Endothelial cell of umbilical vein (primary cell): ENCODE measurements at regions not wholly inside any gene's neighbourhood (a gene's known extent, or its start where the extent isn't known, plus 50 kb on each side); places are given as distances from the start of the nearest gene placed in this dataset.

ENCODE experiments used
- BruUV-seq: library from RNA; stranded (reverse); fragments of 400-500 nt; replicated peaks from 2 replicates; lab custom pipeline; 2021; lab: Mats Ljungman, UMichigan
- CTCF ChIA-PET: fragments of 300-600, 350-600 bp; sonication (Branson Sonifier 250); formaldehyde crosslinking; loops from one replicate; lab custom pipeline; 2021; ENCODE audit warnings: antibody characterized with exemption, inconsistent platforms; lab: Charles Lee
- POLR2A ChIA-PET: fragments of 300-600, 350-600 bp; sonication (Branson Sonifier 250); formaldehyde crosslinking; loops from one replicate; lab custom pipeline; 2021; ENCODE audit warnings: antibody characterized with exemption, inconsistent platforms; lab: Charles Lee
- DNase-seq: peaks from one replicate; pipeline ENCODE4 v3.0.0-alpha.2; 2011; ENCODE audit warnings: low read depth, low spot score
- FAIRE-seq: peaks from 2 replicates; lab custom pipeline; 2011; peaks lifted over from hg19 to GRCh38; lab: Jason Lieb, UNC
- H2AFZ ChIP-seq: 2 replicates; pipeline ENCODE4 v1.6.0; 2012; ENCODE audit warnings: low read depth, low read length, control low read depth, inconsistent platforms
- H3K27ac ChIP-seq: 2 replicates; pipeline ENCODE4 v1.5.1; 2011; ENCODE audit warnings: low read depth, mild to moderate bottlenecking, control low read depth, low read length, moderate library complexity; ENCODE audit not compliant: insufficient read depth
- H3K27me3 ChIP-seq, 2 experiments: 2 replicates each; pipeline versions ENCODE4 v1.6.0 to v1.6.1; 2011; ENCODE audit warnings: low read length in 2 of 2, mixed read lengths in 1 of 2; ENCODE audit not compliant: control insufficient read depth in 2 of 2, insufficient read depth in 2 of 2
- H3K36me3 ChIP-seq, 2 experiments: 2 replicates in 1 of 2; 3 replicates in 1 of 2; pipeline ENCODE4 v1.5.1; 2011; ENCODE audit warnings: low read length in 2 of 2, mild to moderate bottlenecking in 1 of 2, moderate library complexity in 1 of 2; ENCODE audit not compliant: control insufficient read depth in 2 of 2, insufficient read depth in 2 of 2; ENCODE audit errors: extremely low read depth in 1 of 2
- H3K4me1 ChIP-seq: 3 replicates; pipeline ENCODE4 v1.5.1; 2011; ENCODE audit warnings: mild to moderate bottlenecking, low read length; ENCODE audit not compliant: control insufficient read depth, insufficient read depth; ENCODE audit errors: extremely low read depth
- H3K4me2 ChIP-seq: 2 replicates; pipeline ENCODE4 v1.6.1; 2011; ENCODE audit warnings: low read length, control low read depth, mixed read lengths; ENCODE audit not compliant: insufficient read depth
- H3K4me3 ChIP-seq, 3 experiments: fragments of 200-600 bp in 1 of 3; sonication (generic), shearing (Covaris generic) in 1 of 3; replicated peaks in 1 of 3; 2 replicates each; pipeline ENCODE4 v1.5.1; 2011 to 2016; ENCODE audit warnings: control low read depth in 3 of 3, low read length in 3 of 3, mild to moderate bottlenecking in 2 of 3, inconsistent platforms in 1 of 3, low read depth in 1 of 3, moderate library complexity in 1 of 3; ENCODE audit not compliant: insufficient read depth in 1 of 3
- H3K79me2 ChIP-seq: 2 replicates; pipeline ENCODE4 v1.6.0; 2012; ENCODE audit warnings: low read length, inconsistent platforms; ENCODE audit not compliant: control insufficient read depth, insufficient read depth
- H3K9ac ChIP-seq: replicated peaks from 2 replicates; pipeline ENCODE3; 2011; ENCODE audit warnings: low read length, control low read depth; ENCODE audit not compliant: insufficient read depth; ENCODE audit errors: extremely low read depth
- H3K9me1 ChIP-seq: replicated peaks from 3 replicates; pipeline ENCODE4 v1.6.0; 2011; ENCODE audit warnings: mild to moderate bottlenecking, low read length; ENCODE audit not compliant: control insufficient read depth, insufficient read depth; ENCODE audit errors: extremely low read depth
- H3K9me3 ChIP-seq: replicated peaks from 2 replicates; pipeline ENCODE4 v1.5.1; 2012; ENCODE audit warnings: low read length, inconsistent platforms; ENCODE audit not compliant: control insufficient read depth, insufficient read depth
- H4K20me1 ChIP-seq: replicated peaks from 2 replicates; pipeline ENCODE3; 2011; ENCODE audit warnings: mild to moderate bottlenecking, low read length; ENCODE audit not compliant: control insufficient read depth, insufficient read depth; ENCODE audit errors: extremely low read depth
- CTCF ChIP-seq, 2 donors: IDR thresholded peaks; 1 replicate in 1 of 2; 2 replicates in 1 of 2; pipeline ENCODE4 v1.5.1; 2011; ENCODE audit warnings: low read length in 2 of 2, mild to moderate bottlenecking in 2 of 2, moderate library complexity in 2 of 2, control low read depth in 1 of 2, inconsistent platforms in 1 of 2, low read depth in 1 of 2; ENCODE audit not compliant: insufficient read depth in 1 of 2; ENCODE audit errors: extremely low read depth in 1 of 2
- EZH2 ChIP-seq: IDR thresholded peaks from 2 replicates; pipeline ENCODE4 v1.6.1; 2012; ENCODE audit warnings: borderline replicate concordance, low read depth, mild to moderate bottlenecking, moderate library complexity, low read length, inconsistent platforms; ENCODE audit not compliant: severe bottlenecking
- FOS ChIP-seq: IDR thresholded peaks from 2 replicates; pipeline ENCODE4 v1.6.1; 2011; ENCODE audit warnings: mild to moderate bottlenecking, low read length, moderate library complexity, borderline replicate concordance; ENCODE audit not compliant: insufficient read depth
- GATA2 ChIP-seq: IDR thresholded peaks from 2 replicates; pipeline ENCODE4 v1.7.0; 2011; ENCODE audit warnings: low read depth, mild to moderate bottlenecking, moderate library complexity, mixed read lengths, low read length; ENCODE audit not compliant: insufficient read length, insufficient read depth
- JUN ChIP-seq: IDR thresholded peaks from 2 replicates; pipeline ENCODE4 v1.6.1; 2011; ENCODE audit warnings: borderline replicate concordance, low read depth; ENCODE audit not compliant: insufficient read length, insufficient read depth
- MAX ChIP-seq: IDR thresholded peaks from 2 replicates; pipeline ENCODE4 v1.6.1; 2011; ENCODE audit not compliant: insufficient read depth, insufficient read length
- MYC ChIP-seq: IDR thresholded peaks from one replicate; pipeline ENCODE4 v1.6.1; 2011; ENCODE audit warnings: mild to moderate bottlenecking, low read depth, low read length
- POLR2A ChIP-seq: IDR thresholded peaks from 2 replicates; pipeline ENCODE4 v1.6.1; 2012; ENCODE audit warnings: low read depth, mild to moderate bottlenecking, control low read depth, low read length
- POLR2AphosphoS5 ChIP-seq: IDR thresholded peaks from 2 replicates; pipeline ENCODE4 v1.6.1; 2012; ENCODE audit warnings: low read depth, mild to moderate bottlenecking, control low read depth, low read length, moderate library complexity; ENCODE audit not compliant: insufficient read depth
- dilution Hi-C: fragments of 300-500 bp; cut with MboI; formaldehyde crosslinking; loops from one replicate; pipeline ENCODE4 v1.15.0; 2019; ENCODE audit warnings: low sequenced_read_pairs; ENCODE audit not compliant: extremely low pct_ligation_motif_present
- intact Hi-C: fragments of 100-400 bp; cut with micrococcal nuclease; formaldehyde crosslinking; loops from one replicate; pipeline ENCODE4 v1.10.0; 2022

GRCh38 chr11:109223451-109223850 lies 198.5 kb upstream of the C11orf87 start:
- Histone ChIP-seq H3K9me1 (no peaks in the 10 kb centered on the region), H3K9ac (no peak overlapping the region), H3K79me2 (no peaks in the 10 kb centered on the region), H4K20me1 (no peaks in the 10 kb centered on the region), H3K4me2 (no peak overlapping the region), H3K4me3 (no peak overlapping the region), H3K27ac (no peak overlapping the region), H3K36me3 (no peaks in the 10 kb centered on the region), H3K9me3 (no peaks in the 10 kb centered on the region), H3K27me3 (no peaks in the 10 kb centered on the region), H3K4me1 (no peaks in the 10 kb centered on the region), H2AFZ (no peak overlapping the region)
- DNase-seq: no peak
- dilution Hi-C loops: no loop called here
- FAIRE-seq: no peak
- BruUV-seq: no TSS peak
- POLR2A ChIA-PET: no interaction called here
- TF ChIP-seq FOS (no peak), GATA2 (no peak), MAX (no peak), EZH2 (no peak), POLR2AphosphoS5 (no peak), CTCF (IDR thresholded peaks at IDR 0.05; ENCODE audit: extremely low read depth in 1 of 2, insufficient read depth in 1 of 2, low read depth in 1 of 2, low read length in 2 of 2) (no peak)
- intact Hi-C loops: no loop called here
- CTCF ChIA-PET: no interaction called here

- FAIRE-seq: no peak
- CTCF ChIA-PET: no interaction called here
- no peaks in the 10 kb centered on the region for H3K27me3 ChIP-seq
- no peak overlapping the region for H3K4me3 ChIP-seq
- no peak for DNase-seq
- intact Hi-C loops (no loop called here), dilution Hi-C loops (no loop called here)
- no peak overlapping the region for H3K27ac ChIP-seq
- no peaks in the 10 kb centered on the region for H3K4me1 ChIP-seq
- no peak overlapping the region for H3K4me2 ChIP-seq
- H3K9ac ChIP-seq: no peak overlapping the region
- no peaks in the 10 kb centered on the region for H3K9me3 ChIP-seq
- H4K20me1 ChIP-seq: no peaks in the 10 kb centered on the region
- H3K36me3 ChIP-seq: no peaks in the 10 kb centered on the region
- H3K79me2 ChIP-seq: no peaks in the 10 kb centered on the region
- no peak overlapping the region for H2AFZ ChIP-seq
- POLR2A ChIA-PET: no interaction called here
- no peak for TF ChIP-seq GATA2
- no peak for TF ChIP-seq FOS
- TF ChIP-seq POLR2AphosphoS5: no peak
- TF ChIP-seq JUN: no peak
- TF ChIP-seq POLR2A: no peak
- TF ChIP-seq MYC: no peak
- no peak for TF ChIP-seq EZH2
- TF ChIP-seq CTCF (IDR thresholded peaks at IDR 0.05; ENCODE audit: extremely low read depth in 1 of 2, insufficient read depth in 1 of 2, low read depth in 1 of 2, low read length in 2 of 2): no peak
- no peak for TF ChIP-seq MAX
- H3K9me1 ChIP-seq: no peaks in the 10 kb centered on the region
- no TSS peak for BruUV-seq
Measured at GRCh38 chr11:109229682-109230081, 192.3 kb upstream of the C11orf87 start.
